ENCODE measurements at regions not wholly inside any gene's neighbourhood (a gene's known extent, or its start where the extent isn't known, plus 50 kb on each side); places are given as distances from the start of the nearest gene placed in this dataset.

- no peaks in the 10 kb centered on the region for H4K20me1 ChIP-seq (ENCODE audit: insufficient read depth, poor library complexity, severe bottlenecking)
- no peak overlapping the region for H3K4me3 ChIP-seq
- no peaks in the 10 kb centered on the region for H3K4me1 ChIP-seq (ENCODE audit: insufficient read depth)
- no peak for DNase-seq (ENCODE audit: low spot score)
- H3K27ac ChIP-seq = no peak overlapping the region
- H3K4me2 ChIP-seq = no peak overlapping the region
- no peaks in the 10 kb centered on the region for H3K9me3 ChIP-seq (ENCODE audit: low read depth)
- H3K36me3 ChIP-seq (replicated peaks; ENCODE audit: insufficient read depth, low read depth) = no peaks in the 10 kb centered on the region
- no peak overlapping the region for H2AFZ ChIP-seq
- TF ChIP-seq CTCF (IDR thresholded peaks at IDR 0.05; ENCODE audit: poor library complexity) = no peak
- no peak for TF ChIP-seq EZH2 (IDR thresholded peaks at IDR 0.05; ENCODE audit: borderline replicate concordance)
- peaks cover 14% of the 10 kb centered on the region for H3K27me3 ChIP-seq
- 78% methylated on average over 3 of the region's 3 CpGs for WGBS (ENCODE audit: low lambda C conversion rate, missing lambda C conversion rate)
- no peaks in the 10 kb centered on the region for H3K9me2 ChIP-seq (replicated peaks; ENCODE audit: insufficient read depth)
- no peaks in the 10 kb centered on the region for H3K79me2 ChIP-seq
Measured at GRCh38 chr7:149686011-149686410, 87.4 kb downstream of the ZNF467 start.

- Histone ChIP-seq H3K4me2 (no peak overlapping the region), H2AFZ (no peak overlapping the region), H4K20me1 (ENCODE audit: insufficient read depth, poor library complexity, severe bottlenecking) (no peaks in the 10 kb centered on the region), H3K9me3 (ENCODE audit: low read depth) (no peaks in the 10 kb centered on the region), H3K4me1 (ENCODE audit: insufficient read depth) (no peaks in the 10 kb centered on the region), H3K27me3 (peaks cover 9% of the 10 kb centered on the region), H3K27ac (no peak overlapping the region), H3K4me3 (no peak overlapping the region), H3K9me2 (replicated peaks; ENCODE audit: insufficient read depth) (no peaks in the 10 kb centered on the region), H3K36me3 (replicated peaks; ENCODE audit: insufficient read depth, low read depth) (no peaks in the 10 kb centered on the region), H3K79me2 (no peaks in the 10 kb centered on the region)
- TF ChIP-seq EZH2phosphoT487 (IDR thresholded peaks at IDR 0.05; ENCODE audit: low read depth, severe bottlenecking, unreplicated experiment) = no peak
- no peak for TF ChIP-seq CTCF (IDR thresholded peaks at IDR 0.05; ENCODE audit: poor library complexity)
- no peak for TF ChIP-seq EZH2 (IDR thresholded peaks at IDR 0.05; ENCODE audit: borderline replicate concordance)
- WGBS (ENCODE audit: low lambda C conversion rate, missing lambda C conversion rate) = 91% methylated on average over 3 of the region's 3 CpGs
- DNase-seq (ENCODE audit: low spot score) = no peak
Measured at GRCh38 chr7:149685455-149685854, 87.9 kb downstream of the ZNF467 start.

GRCh38 chr7:149683898-149684297 lies 89.5 kb downstream of the ZNF467 start:
- Histone ChIP-seq H3K4me1 (ENCODE audit: insufficient read depth) (no peaks in the 10 kb centered on the region), H3K79me2 (no peaks in the 10 kb centered on the region), H4K20me1 (ENCODE audit: insufficient read depth, poor library complexity, severe bottlenecking) (no peaks in the 10 kb centered on the region), H3K27me3 (no peaks in the 10 kb centered on the region), H3K4me2 (no peak overlapping the region), H3K36me3 (replicated peaks; ENCODE audit: insufficient read depth, low read depth) (no peaks in the 10 kb centered on the region), H3K4me3 (no peak overlapping the region), H3K9me2 (replicated peaks; ENCODE audit: insufficient read depth) (no peaks in the 10 kb centered on the region), H2AFZ (no peak overlapping the region), H3K9me3 (ENCODE audit: low read depth) (no peaks in the 10 kb centered on the region), H3K27ac (no peak overlapping the region)
- no peak for DNase-seq (ENCODE audit: low spot score)
- TF ChIP-seq EZH2 (IDR thresholded peaks at IDR 0.05; ENCODE audit: borderline replicate concordance) (no peak), EZH2phosphoT487 (IDR thresholded peaks at IDR 0.05; ENCODE audit: low read depth, severe bottlenecking, unreplicated experiment) (no peak), CTCF (IDR thresholded peaks at IDR 0.05; ENCODE audit: poor library complexity) (no peak)
- 91% methylated on average over 2 of the region's 2 CpGs for WGBS (ENCODE audit: low lambda C conversion rate, missing lambda C conversion rate)

GRCh38 chr7:149683181-149683580 lies 90.2 kb downstream of the ZNF467 start:
- Histone ChIP-seq H3K36me3 (replicated peaks; ENCODE audit: insufficient read depth, low read depth) (no peaks in the 10 kb centered on the region), H3K4me2 (no peak overlapping the region), H3K79me2 (no peaks in the 10 kb centered on the region), H3K4me1 (ENCODE audit: insufficient read depth) (no peaks in the 10 kb centered on the region), H3K9me3 (ENCODE audit: low read depth) (no peaks in the 10 kb centered on the region), H3K4me3 (no peak overlapping the region), H3K27ac (no peak overlapping the region), H3K9me2 (replicated peaks; ENCODE audit: insufficient read depth) (no peaks in the 10 kb centered on the region), H4K20me1 (ENCODE audit: insufficient read depth, poor library complexity, severe bottlenecking) (no peaks in the 10 kb centered on the region), H3K27me3 (no peaks in the 10 kb centered on the region), H2AFZ (no peak overlapping the region)
- WGBS (ENCODE audit: low lambda C conversion rate, missing lambda C conversion rate) = 44% methylated on average over 2 of the region's 2 CpGs
- no peak for TF ChIP-seq CTCF (IDR thresholded peaks at IDR 0.05; ENCODE audit: poor library complexity)
- no peak for TF ChIP-seq EZH2 (IDR thresholded peaks at IDR 0.05; ENCODE audit: borderline replicate concordance)
- no peak for TF ChIP-seq EZH2phosphoT487 (IDR thresholded peaks at IDR 0.05; ENCODE audit: low read depth, severe bottlenecking, unreplicated experiment)
- DNase-seq (ENCODE audit: low spot score) = no peak
